CD1c-positive myeloid dendritic cell (primary cell): ENCODE measurements at regions not wholly inside any gene's neighbourhood (a gene's known extent, or its start where the extent isn't known, plus 50 kb on each side); places are given as distances from the start of the nearest gene placed in this dataset.

Experiments
- DNase-seq: peaks from one replicate; pipeline ENCODE4 v3.0.0-alpha.2; 2016; ENCODE audit errors: extremely low spot score

GRCh38 chr3:13227315-13228165 lies 154.3 kb upstream of the IQSEC1 start:
- no peak for DNase-seq

- no peak for DNase-seq
Observed at GRCh38 chr3:13224967-13225366, 151.7 kb upstream of the IQSEC1 start.

- DNase-seq = no peak
Observed at GRCh38 chr3:13223574-13224237, 150.5 kb upstream of the IQSEC1 start.

GRCh38 chr3:13222891-13223573 lies 149.8 kb upstream of the IQSEC1 start:
- DNase-seq = no peak

- DNase-seq = no peak
Observed at GRCh38 chr3:13222131-13222530, 148.9 kb upstream of the IQSEC1 start.

- DNase-seq = no peak
Observed at GRCh38 chr3:13221491-13222061, 148.3 kb upstream of the IQSEC1 start.

GRCh38 chr3:13220991-13221390 lies 147.8 kb upstream of the IQSEC1 start:
- DNase-seq = no peak

GRCh38 chr3:13219902-13220296 lies 146.7 kb upstream of the IQSEC1 start:
- no peak for DNase-seq

GRCh38 chr3:13219077-13219901 lies 146.1 kb upstream of the IQSEC1 start:
- no peak for DNase-seq

- no peak for DNase-seq
Observed at GRCh38 chr3:13218541-13218908, 145.3 kb upstream of the IQSEC1 start.

- no peak for DNase-seq
Observed at GRCh38 chr3:13217736-13218540, 144.7 kb upstream of the IQSEC1 start.

- no peak for DNase-seq
Observed at GRCh38 chr3:13217253-13217652, 144.0 kb upstream of the IQSEC1 start.

- no peak for DNase-seq
Observed at GRCh38 chr3:13215940-13216546, 142.8 kb upstream of the IQSEC1 start.

GRCh38 chr3:13214847-13215472 lies 141.7 kb upstream of the IQSEC1 start:
- DNase-seq = no peak

- DNase-seq = no peak
Observed at GRCh38 chr3:13213911-13214846, 140.9 kb upstream of the IQSEC1 start.

- DNase-seq = no peak
Observed at GRCh38 chr3:13213490-13213889, 140.3 kb upstream of the IQSEC1 start.

GRCh38 chr3:13211605-13212210 lies 138.5 kb upstream of the IQSEC1 start:
- DNase-seq = no peak
